ENCODE measurements at regions not wholly inside any gene's neighbourhood (a gene's known extent, or its start where the extent isn't known, plus 50 kb on each side); places are given as distances from the start of the nearest gene placed in this dataset.

DNA sequence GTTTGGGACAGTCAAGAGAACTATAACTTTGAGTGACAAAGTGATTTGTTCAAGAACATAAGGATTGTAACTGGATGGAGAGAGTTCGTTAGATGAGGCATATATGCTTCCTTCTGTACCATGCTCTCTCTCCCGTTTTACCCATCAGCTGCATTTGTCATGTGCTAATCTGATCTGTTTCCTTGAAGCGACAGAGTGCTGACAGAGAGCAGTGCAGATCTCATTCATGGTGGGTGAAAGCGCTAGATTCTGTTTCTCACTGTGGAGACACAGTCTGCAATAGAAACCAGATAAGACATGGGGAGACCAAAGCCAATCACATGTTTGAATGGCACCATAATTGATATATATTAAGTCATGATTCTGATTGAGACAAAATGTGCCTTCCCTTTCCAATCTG, 456.6 kb upstream of the CELF4 start:
- no peak for DNase-seq
- no peak overlapping the region for H3K27ac ChIP-seq
- no peak overlapping the region for H3K4me3 ChIP-seq
- H3K9me3 ChIP-seq: no peaks in the 10 kb centered on the region
- 68 to 86% (median 71%) methylated on average over 4 of the region's 4 CpGs for WGBS, 3 donors
- H3K27me3 ChIP-seq: no peaks in the 10 kb centered on the region
- no peaks in the 10 kb centered on the region for H3K36me3 ChIP-seq
- TF ChIP-seq EP300 (IDR thresholded peaks at IDR 0.05) (no peak), POLR2A (IDR thresholded peaks at IDR 0.05) (no peak)
- TF ChIP-seq, protein P1, sequence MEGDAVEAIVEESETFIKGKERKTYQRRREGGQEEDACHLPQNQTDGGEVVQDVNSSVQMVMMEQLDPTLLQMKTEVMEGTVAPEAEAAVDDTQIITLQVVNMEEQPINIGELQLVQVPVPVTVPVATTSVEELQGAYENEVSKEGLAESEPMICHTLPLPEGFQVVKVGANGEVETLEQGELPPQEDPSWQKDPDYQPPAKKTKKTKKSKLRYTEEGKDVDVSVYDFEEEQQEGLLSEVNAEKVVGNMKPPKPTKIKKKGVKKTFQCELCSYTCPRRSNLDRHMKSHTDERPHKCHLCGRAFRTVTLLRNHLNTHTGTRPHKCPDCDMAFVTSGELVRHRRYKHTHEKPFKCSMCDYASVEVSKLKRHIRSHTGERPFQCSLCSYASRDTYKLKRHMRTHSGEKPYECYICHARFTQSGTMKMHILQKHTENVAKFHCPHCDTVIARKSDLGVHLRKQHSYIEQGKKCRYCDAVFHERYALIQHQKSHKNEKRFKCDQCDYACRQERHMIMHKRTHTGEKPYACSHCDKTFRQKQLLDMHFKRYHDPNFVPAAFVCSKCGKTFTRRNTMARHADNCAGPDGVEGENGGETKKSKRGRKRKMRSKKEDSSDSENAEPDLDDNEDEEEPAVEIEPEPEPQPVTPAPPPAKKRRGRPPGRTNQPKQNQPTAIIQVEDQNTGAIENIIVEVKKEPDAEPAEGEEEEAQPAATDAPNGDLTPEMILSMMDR (IDR thresholded peaks at IDR 0.05): no peak
- intact Hi-C loops (cut with DNase I): no loop called here
- H3K4me1 ChIP-seq (ENCODE audit: insufficient read depth): no peaks in the 10 kb centered on the region

DNA sequence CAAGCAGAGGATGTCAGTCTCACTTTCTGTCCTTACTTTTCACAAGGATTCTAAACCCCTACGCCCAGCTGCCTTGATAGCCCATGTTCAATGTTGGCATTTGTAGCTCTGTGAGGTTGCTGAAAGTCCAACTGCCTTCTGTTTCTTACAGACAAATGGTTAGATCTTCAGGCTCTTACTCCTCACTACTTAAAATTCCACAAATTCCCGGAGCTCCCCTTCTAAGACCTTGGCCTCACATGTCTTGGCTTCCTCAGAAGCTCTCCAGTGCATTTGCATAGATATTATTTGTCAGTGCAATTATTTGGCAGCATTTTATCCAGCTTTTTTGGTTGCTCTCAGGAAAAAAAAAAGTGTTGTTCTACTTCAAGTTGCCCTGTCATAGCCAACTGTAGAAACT, 453.7 kb upstream of the CELF4 start:
- no peaks in the 10 kb centered on the region for H3K36me3 ChIP-seq
- H3K27ac ChIP-seq: no peak overlapping the region
- H3K27me3 ChIP-seq: no peaks in the 10 kb centered on the region
- WGBS, 3 donors: 25 to 43% (median 32%) methylated on average over 2 of the region's 2 CpGs
- no peak for DNase-seq
- H3K9me3 ChIP-seq: no peaks in the 10 kb centered on the region
- no peaks in the 10 kb centered on the region for H3K4me1 ChIP-seq (ENCODE audit: insufficient read depth)
- H3K4me3 ChIP-seq: no peak overlapping the region
- intact Hi-C loops (cut with DNase I): no loop called here
- TF ChIP-seq, protein P1 (IDR thresholded peaks at IDR 0.05): no peak
- TF ChIP-seq EP300 (IDR thresholded peaks at IDR 0.05): no peak
- TF ChIP-seq POLR2A (IDR thresholded peaks at IDR 0.05): no peak

DNA sequence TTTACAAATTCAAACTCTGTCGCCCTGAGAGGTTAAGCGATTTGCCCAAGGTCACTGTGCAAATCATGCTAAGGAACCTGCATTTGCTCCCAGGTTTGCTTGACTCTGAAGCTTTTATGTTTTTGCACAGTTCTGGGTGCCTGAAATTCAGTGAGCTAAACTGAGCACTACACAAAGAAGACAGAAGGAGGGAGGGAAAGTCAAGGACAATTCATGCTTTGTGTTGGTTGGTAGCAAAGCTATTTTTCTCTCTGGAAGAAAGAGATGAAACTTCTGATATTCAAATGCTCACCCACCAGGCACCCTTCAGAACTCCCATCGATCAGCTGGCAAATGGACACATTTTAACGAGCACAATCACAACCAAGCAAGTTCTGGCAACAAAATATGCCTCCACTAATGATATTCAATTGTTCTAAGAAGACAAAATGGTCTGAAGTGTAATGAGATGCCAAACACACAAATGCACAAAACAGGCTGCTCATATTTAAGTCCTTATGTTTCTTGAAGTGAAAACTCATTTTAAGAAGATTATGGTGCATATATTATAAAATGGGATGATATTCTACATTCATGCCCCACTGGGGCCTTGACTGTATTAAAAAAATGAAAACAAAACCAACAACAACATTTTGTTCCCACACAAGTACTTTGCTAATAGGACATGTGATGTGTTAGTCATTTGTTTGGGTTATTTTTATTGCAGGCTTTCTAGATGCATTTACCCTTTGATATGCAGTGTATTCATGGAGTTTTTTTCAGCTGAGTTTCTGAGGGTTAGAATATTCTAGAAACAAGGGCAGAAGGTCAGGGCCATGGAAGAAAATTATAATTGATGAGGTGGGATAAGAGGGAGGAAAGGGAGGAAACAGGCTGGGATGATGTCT, 445.6 kb upstream of the CELF4 start:
- TF ChIP-seq, protein P1 (IDR thresholded peaks at IDR 0.05): no peak
- TF ChIP-seq POLR2A (IDR thresholded peaks at IDR 0.05): no peak
- no peak for TF ChIP-seq EP300 (IDR thresholded peaks at IDR 0.05)
- Histone ChIP-seq H3K4me3 (no peak overlapping the region), H3K36me3 (no peaks in the 10 kb centered on the region), H3K27me3 (no peaks in the 10 kb centered on the region), H3K4me1 (ENCODE audit: insufficient read depth) (peaks cover 9% of the 10 kb centered on the region), H3K9me3 (no peaks in the 10 kb centered on the region), H3K27ac (no peak overlapping the region)
- no peak for DNase-seq
- intact Hi-C loops (cut with DNase I): no loop called here
- 39 to 56% (median 40%) methylated on average over 4 of the region's 4 CpGs for WGBS, 3 donors

DNA sequence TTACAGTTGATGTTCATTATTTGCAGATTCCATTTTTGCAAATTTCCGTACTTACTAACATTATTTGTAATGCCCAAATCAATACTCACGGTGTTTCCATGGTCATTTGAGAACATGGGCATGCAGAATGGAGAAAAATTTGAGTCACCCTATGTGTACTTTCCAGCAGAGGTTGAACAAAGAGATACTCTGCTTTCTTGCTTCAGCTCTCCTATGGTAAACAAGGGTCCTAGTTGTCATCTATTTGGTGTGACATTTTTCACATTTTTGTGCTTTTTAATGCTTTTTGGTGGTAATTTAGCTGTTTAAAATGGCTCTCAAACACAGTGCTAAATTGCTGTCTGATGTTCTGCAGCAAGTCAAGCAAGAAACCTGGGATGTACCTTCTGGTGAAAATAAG, 444.4 kb upstream of the CELF4 start:
- no peak overlapping the region for H3K27ac ChIP-seq
- H3K36me3 ChIP-seq: no peaks in the 10 kb centered on the region
- no peak overlapping the region for H3K4me3 ChIP-seq
- no peaks in the 10 kb centered on the region for H3K9me3 ChIP-seq
- intact Hi-C loops (cut with DNase I): no loop called here
- 93 to 96% (median 95%) methylated on average over 2 of the region's 2 CpGs for WGBS, 3 donors
- H3K27me3 ChIP-seq: no peaks in the 10 kb centered on the region
- TF ChIP-seq, protein P1 (IDR thresholded peaks at IDR 0.05): no peak
- TF ChIP-seq EP300 (IDR thresholded peaks at IDR 0.05) (no peak), POLR2A (IDR thresholded peaks at IDR 0.05) (no peak)
- peaks cover 9% of the 10 kb centered on the region for H3K4me1 ChIP-seq (ENCODE audit: insufficient read depth)
- no peak for DNase-seq

Data from ovary (tissue), 7 donors.